ENCODE measurements at regions not wholly inside any gene's neighbourhood (a gene's known extent, or its start where the extent isn't known, plus 50 kb on each side); places are given as distances from the start of the nearest gene placed in this dataset.

DNA sequence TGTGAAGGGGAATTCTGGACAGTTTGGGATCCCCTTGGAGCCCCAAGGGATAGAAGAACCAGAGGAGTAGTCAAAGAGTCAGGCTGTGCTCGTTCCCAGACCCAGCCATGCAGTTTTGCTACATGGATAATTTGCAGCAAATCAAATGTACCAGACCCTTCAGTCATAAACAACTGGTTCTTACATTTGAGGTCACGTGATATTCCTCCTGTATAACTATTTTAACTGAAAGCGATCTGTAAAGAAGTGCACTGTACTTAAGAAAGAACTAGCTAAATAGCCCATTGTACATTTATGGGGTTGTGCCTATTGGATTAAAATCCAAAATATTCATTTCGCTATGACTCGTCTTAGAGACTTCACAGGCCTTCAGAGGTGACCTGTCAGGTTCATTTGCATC is 550.2 kb upstream of the TENM3 start:
- TF ChIP-seq POLR2A (IDR thresholded peaks at IDR 0.05; ENCODE audit: low read length) (no peak), GATA1 (IDR thresholded peaks at IDR 0.05; ENCODE audit: low read depth, low read length) (no peak)

Data from erythroblast (primary cell).